Stimulated activated naive B cell treated with anti-CD40 and anti-IgM and Interleukin-4, amounts not matched to agents 10 μg/mL and 1 μg/mL and 100 μg/mL, for 72 hours (primary cell): ENCODE measurements at regions not wholly inside any gene's neighbourhood (a gene's known extent, or its start where the extent isn't known, plus 50 kb on each side); places are given as distances from the start of the nearest gene placed in this dataset.

Experiments
- ATAC-seq, 2 donors: fragments of 150-1000 bp; cut with Tn5 transposase; replicated peaks; 2 replicates each; pipeline ENCODE4 v1.10.0; 2021; ENCODE audit warnings: moderate library complexity in 1 of 2
- DNase-seq: peaks from one replicate; pipeline ENCODE4 v3.0.0; 2021
- H3K27ac Mint-ChIP-seq: one replicate; pipeline ENCODE4 v1.8.0; 2022; ENCODE audit warnings: mild to moderate bottlenecking, mixed read lengths
- H3K27me3 Mint-ChIP-seq, 2 donors: one replicate each; pipeline ENCODE4 v1.8.0; 2022; ENCODE audit warnings: mixed read lengths in 2 of 2
- H3K36me3 Mint-ChIP-seq, 2 donors: one replicate each; pipeline ENCODE4 v1.8.0; 2022; ENCODE audit warnings: mixed read lengths in 2 of 2, mild to moderate bottlenecking in 1 of 2
- H3K4me1 Mint-ChIP-seq, 2 donors: one replicate each; pipeline ENCODE4 v1.8.0; 2022; ENCODE audit warnings: mixed read lengths in 2 of 2, mild to moderate bottlenecking in 1 of 2
- H3K4me3 Mint-ChIP-seq, 2 donors: one replicate each; pipeline ENCODE4 v1.8.0; 2022; ENCODE audit warnings: mild to moderate bottlenecking in 2 of 2, mixed read lengths in 2 of 2, moderate library complexity in 1 of 2
- H3K9me3 Mint-ChIP-seq, 2 donors: one replicate each; pipeline ENCODE4 v1.8.0; 2022; ENCODE audit warnings: mixed read lengths in 2 of 2, mild to moderate bottlenecking in 1 of 2

GRCh38 chr6:150723857-150724256 is 124.2 kb downstream of the PLEKHG1 start:
- ATAC-seq: no peak

GRCh38 chr6:150725795-150726194 is 126.1 kb downstream of the PLEKHG1 start:
- no peak for ATAC-seq
- H3K27ac Mint-ChIP-seq: no peak overlapping the region
- H3K4me1 Mint-ChIP-seq: peaks cover 33 to 70% of the 10 kb centered on the region in 2 donors
- no peak overlapping the region for H3K4me3 Mint-ChIP-seq
- H3K27me3 Mint-ChIP-seq: no peaks in the 10 kb centered on the region
- H3K9me3 Mint-ChIP-seq: no peaks in the 10 kb centered on the region
- no peak for DNase-seq
- peaks cover 17 to 28% of the 10 kb centered on the region in 2 donors for H3K36me3 Mint-ChIP-seq

More at GRCh38 chr6:150723857-150724256, 124.2 kb downstream of the PLEKHG1 start:
- Mint-ChIP-seq H3K27ac (peak overlapping the region; percentile 60), H3K36me3 (peaks cover 19 to 36% of the 10 kb centered on the region in 2 donors), H3K4me3 (no peak overlapping the region), H3K9me3 (no peaks in the 10 kb centered on the region), H3K27me3 (no peaks in the 10 kb centered on the region), H3K4me1 (peaks cover 42 to 68% of the 10 kb centered on the region in 2 donors)
- no peak for DNase-seq

- no peak overlapping the region for H3K4me3 Mint-ChIP-seq
- peaks cover 22 to 30% of the 10 kb centered on the region in 2 donors for H3K36me3 Mint-ChIP-seq
- peak; percentile 34 to 48 for ATAC-seq
- no peak for DNase-seq
- H3K9me3 Mint-ChIP-seq: no peaks in the 10 kb centered on the region
- H3K27me3 Mint-ChIP-seq: no peaks in the 10 kb centered on the region
- peaks cover 30 to 68% of the 10 kb centered on the region in 2 donors for H3K4me1 Mint-ChIP-seq
- no peak overlapping the region for H3K27ac Mint-ChIP-seq
Observed at GRCh38 chr6:150729188-150729748, 129.6 kb downstream of the PLEKHG1 start.

- H3K27ac Mint-ChIP-seq: no peak overlapping the region
- no peak overlapping the region for H3K4me3 Mint-ChIP-seq
- peaks cover 25 to 65% of the 10 kb centered on the region in 2 donors for H3K4me1 Mint-ChIP-seq
Observed at GRCh38 chr6:150730801-150731457, 131.2 kb downstream of the PLEKHG1 start.

GRCh38 chr6:150732765-150733539 is 132.6 kb upstream of the MTHFD1L start:
- Mint-ChIP-seq H3K4me3 (no peak overlapping the region), H3K27ac (peak overlapping the region; percentile 81), H3K36me3 (peaks cover 29 to 34% of the 10 kb centered on the region in 2 donors), H3K9me3 (no peaks in the 10 kb centered on the region), H3K4me1 (peaks cover 22 to 66% of the 10 kb centered on the region in 2 donors), H3K27me3 (no peaks in the 10 kb centered on the region)
- ATAC-seq: peak; percentile 86 to 88
- no peak for DNase-seq

More at GRCh38 chr6:150730801-150731457, 131.2 kb downstream of the PLEKHG1 start:
- DNase-seq (no peak), ATAC-seq (no peak)
- H3K9me3 Mint-ChIP-seq: no peaks in the 10 kb centered on the region
- no peaks in the 10 kb centered on the region for H3K27me3 Mint-ChIP-seq
- H3K36me3 Mint-ChIP-seq: peaks cover 27 to 31% of the 10 kb centered on the region in 2 donors

- Mint-ChIP-seq H3K4me3 (no peak overlapping the region), H3K27me3 (no peaks in the 10 kb centered on the region), H3K27ac (peak overlapping the region; percentile 81), H3K9me3 (no peaks in the 10 kb centered on the region), H3K36me3 (peaks cover 37 to 42% of the 10 kb centered on the region in 2 donors), H3K4me1 (peaks cover 27 to 71% of the 10 kb centered on the region in 2 donors)
- ATAC-seq: no peak
- no peak for DNase-seq
Observed at GRCh38 chr6:150733726-150734125, 131.8 kb upstream of the MTHFD1L start.

- Mint-ChIP-seq H3K4me1 (peaks cover 27 to 70% of the 10 kb centered on the region in 2 donors), H3K36me3 (peaks cover 37 to 45% of the 10 kb centered on the region in 2 donors), H3K27ac (no peak overlapping the region), H3K4me3 (no peak overlapping the region), H3K27me3 (no peaks in the 10 kb centered on the region), H3K9me3 (no peaks in the 10 kb centered on the region)
- ATAC-seq: no peak
- no peak for DNase-seq
Observed at GRCh38 chr6:150734235-150734634, 131.3 kb upstream of the MTHFD1L start.

GRCh38 chr6:150735341-150735851 is 130.1 kb upstream of the MTHFD1L start:
- ATAC-seq: peak; percentile 10 to 22
- DNase-seq: no peak
- peaks cover 32 to 70% of the 10 kb centered on the region in 2 donors for H3K4me1 Mint-ChIP-seq
- H3K9me3 Mint-ChIP-seq: no peaks in the 10 kb centered on the region
- no peak overlapping the region for H3K27ac Mint-ChIP-seq
- H3K36me3 Mint-ChIP-seq: peaks cover 37 to 50% of the 10 kb centered on the region in 2 donors
- no peaks in the 10 kb centered on the region for H3K27me3 Mint-ChIP-seq
- H3K4me3 Mint-ChIP-seq: peak overlapping the region in 1 of 2 donors; percentile 9

- DNase-seq: no peak
- H3K27me3 Mint-ChIP-seq: no peaks in the 10 kb centered on the region
- H3K4me3 Mint-ChIP-seq: no peak overlapping the region
- H3K9me3 Mint-ChIP-seq: no peaks in the 10 kb centered on the region
- no peak for ATAC-seq
- H3K27ac Mint-ChIP-seq: peak overlapping the region; percentile 20
- peaks cover 47 to 82% of the 10 kb centered on the region in 2 donors for H3K4me1 Mint-ChIP-seq
- peaks cover 47 to 64% of the 10 kb centered on the region in 2 donors for H3K36me3 Mint-ChIP-seq
Observed at GRCh38 chr6:150738092-150738629, 127.3 kb upstream of the MTHFD1L start.

- Mint-ChIP-seq H3K27ac (peak overlapping the region; percentile 25), H3K9me3 (no peaks in the 10 kb centered on the region), H3K4me3 (no peak overlapping the region), H3K36me3 (peaks cover 41 to 60% of the 10 kb centered on the region in 2 donors), H3K4me1 (peaks cover 44 to 82% of the 10 kb centered on the region in 2 donors), H3K27me3 (no peaks in the 10 kb centered on the region)
- ATAC-seq (no peak), DNase-seq (no peak)
Observed at GRCh38 chr6:150739711-150740349, 125.7 kb upstream of the MTHFD1L start.

GRCh38 chr6:150740453-150740852 is 125.0 kb upstream of the MTHFD1L start:
- Mint-ChIP-seq H3K27me3 (no peaks in the 10 kb centered on the region), H3K4me1 (peaks cover 47 to 82% of the 10 kb centered on the region in 2 donors), H3K27ac (peak overlapping the region; percentile 65), H3K36me3 (peaks cover 41 to 60% of the 10 kb centered on the region in 2 donors), H3K9me3 (no peaks in the 10 kb centered on the region), H3K4me3 (no peak overlapping the region)
- DNase-seq: no peak
- no peak for ATAC-seq

- peaks cover 57 to 94% of the 10 kb centered on the region in 2 donors for H3K4me1 Mint-ChIP-seq
- peak overlapping the region; percentile 91 for H3K27ac Mint-ChIP-seq
- peak; percentile 35 to 39 for ATAC-seq
- H3K27me3 Mint-ChIP-seq: no peaks in the 10 kb centered on the region
- peaks cover 46 to 70% of the 10 kb centered on the region in 2 donors for H3K36me3 Mint-ChIP-seq
- no peak for DNase-seq
- no peak overlapping the region for H3K4me3 Mint-ChIP-seq
- no peaks in the 10 kb centered on the region for H3K9me3 Mint-ChIP-seq
Observed at GRCh38 chr6:150741633-150742200, 123.8 kb upstream of the MTHFD1L start.

- H3K27ac Mint-ChIP-seq: peak overlapping the region; percentile 85
- H3K36me3 Mint-ChIP-seq: peaks cover 45 to 72% of the 10 kb centered on the region in 2 donors
- peaks cover 65 to 100% of the 10 kb centered on the region in 2 donors for H3K4me1 Mint-ChIP-seq
- H3K4me3 Mint-ChIP-seq: peak overlapping the region; percentile 48 to 65
- no peaks in the 10 kb centered on the region for H3K27me3 Mint-ChIP-seq
- H3K9me3 Mint-ChIP-seq: peaks cover 0 to 3% of the 10 kb centered on the region in 2 donors
- ATAC-seq (peak; percentile 69 to 80), DNase-seq (no peak)
Observed at GRCh38 chr6:150744522-150745260, 120.8 kb upstream of the MTHFD1L start.
